Gastrocnemius medialis (tissue), 4 donors: ENCODE measurements at regions not wholly inside any gene's neighbourhood (a gene's known extent, or its start where the extent isn't known, plus 50 kb on each side); places are given as distances from the start of the nearest gene placed in this dataset.

Experiments used
- POLR2A ChIP-seq, 2 donors: fragments of 450-650 bp; IDR thresholded peaks; one replicate each; pipeline ENCODE4 v1.6.1; 2017; ENCODE audit warnings: antibody characterized with exemption in 2 of 2, mild to moderate bottlenecking in 2 of 2, moderate library complexity in 2 of 2
- TF ChIP-seq, protein P1 (sequence below), 5 experiments: fragments of 450-650 bp in 3 of 5; fragments of 200-600 bp in 2 of 5; sonication (generic) in 2 of 5; IDR thresholded peaks in 4 of 5; conservative IDR thresholded peaks in 1 of 5; 1 replicate in 4 of 5; 2 replicates in 1 of 5; pipeline ENCODE4 v1.5.1; 2016 to 2019; ENCODE audit warnings: antibody characterized with exemption in 5 of 5, mild to moderate bottlenecking in 3 of 5, moderate library complexity in 3 of 5

DNA sequence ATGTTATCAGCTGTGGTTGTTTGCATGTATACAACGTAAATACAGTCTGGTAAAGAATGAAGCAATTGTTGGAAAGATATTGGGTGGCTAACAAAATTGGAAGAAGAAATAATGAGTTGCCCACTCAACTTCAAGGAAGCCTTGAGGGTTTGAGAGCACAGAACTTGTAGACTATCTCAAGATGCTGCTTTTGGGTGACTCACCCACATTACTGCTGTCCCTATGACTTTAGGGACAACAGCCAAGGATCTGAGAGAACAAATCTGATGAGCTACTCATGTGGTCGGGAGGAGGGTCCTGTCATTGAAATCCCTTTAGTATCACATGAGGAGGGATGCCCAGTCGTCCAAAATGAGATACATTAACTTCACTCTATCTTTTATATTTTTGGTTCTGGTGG is 261.8 kb downstream of the GAS1 start:
- TF ChIP-seq, protein P1, sequence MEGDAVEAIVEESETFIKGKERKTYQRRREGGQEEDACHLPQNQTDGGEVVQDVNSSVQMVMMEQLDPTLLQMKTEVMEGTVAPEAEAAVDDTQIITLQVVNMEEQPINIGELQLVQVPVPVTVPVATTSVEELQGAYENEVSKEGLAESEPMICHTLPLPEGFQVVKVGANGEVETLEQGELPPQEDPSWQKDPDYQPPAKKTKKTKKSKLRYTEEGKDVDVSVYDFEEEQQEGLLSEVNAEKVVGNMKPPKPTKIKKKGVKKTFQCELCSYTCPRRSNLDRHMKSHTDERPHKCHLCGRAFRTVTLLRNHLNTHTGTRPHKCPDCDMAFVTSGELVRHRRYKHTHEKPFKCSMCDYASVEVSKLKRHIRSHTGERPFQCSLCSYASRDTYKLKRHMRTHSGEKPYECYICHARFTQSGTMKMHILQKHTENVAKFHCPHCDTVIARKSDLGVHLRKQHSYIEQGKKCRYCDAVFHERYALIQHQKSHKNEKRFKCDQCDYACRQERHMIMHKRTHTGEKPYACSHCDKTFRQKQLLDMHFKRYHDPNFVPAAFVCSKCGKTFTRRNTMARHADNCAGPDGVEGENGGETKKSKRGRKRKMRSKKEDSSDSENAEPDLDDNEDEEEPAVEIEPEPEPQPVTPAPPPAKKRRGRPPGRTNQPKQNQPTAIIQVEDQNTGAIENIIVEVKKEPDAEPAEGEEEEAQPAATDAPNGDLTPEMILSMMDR (IDR thresholded peaks at IDR 0.05 in 4 of 5, conservative IDR thresholded peaks at IDR 0.05 in 1 of 5): no peak
- no peak for TF ChIP-seq POLR2A (IDR thresholded peaks at IDR 0.05)
